IPS-18a (cell line): ENCODE measurements at regions not wholly inside any gene's neighbourhood (a gene's known extent, or its start where the extent isn't known, plus 50 kb on each side); places are given as distances from the start of the nearest gene placed in this dataset.
"Not testable (repeated sequence)": the region's sequence is repeated elsewhere in the genome, so short reads cannot be mapped to it uniquely, and the experiment has no call there.

Experiments
- H3K27ac ChIP-seq: one replicate; pipeline ENCODE4 v1.5.1; 2013; ENCODE audit warnings: low read length
- H3K27me3 ChIP-seq: one replicate; pipeline ENCODE4 v1.6.1; 2013; ENCODE audit warnings: mild to moderate bottlenecking, low read length; ENCODE audit not compliant: control insufficient read depth, insufficient read depth
- H3K36me3 ChIP-seq: one replicate; pipeline ENCODE4 v1.6.1; 2013; ENCODE audit warnings: low read depth, low read length; ENCODE audit not compliant: control insufficient read depth
- H3K4me1 ChIP-seq: one replicate; pipeline ENCODE4 v1.6.1; 2013; ENCODE audit warnings: low read depth, low read length; ENCODE audit not compliant: control insufficient read depth
- H3K4me3 ChIP-seq: one replicate; pipeline ENCODE4 v1.5.1; 2013; ENCODE audit warnings: low read length
- H3K9ac ChIP-seq: one replicate; pipeline ENCODE4 v1.6.1; 2013; ENCODE audit warnings: mild to moderate bottlenecking, low read length, moderate library complexity
- H3K9me3 ChIP-seq: one replicate; pipeline ENCODE4 v1.6.1; 2013; ENCODE audit warnings: low read depth, low read length; ENCODE audit not compliant: control insufficient read depth

DNA sequence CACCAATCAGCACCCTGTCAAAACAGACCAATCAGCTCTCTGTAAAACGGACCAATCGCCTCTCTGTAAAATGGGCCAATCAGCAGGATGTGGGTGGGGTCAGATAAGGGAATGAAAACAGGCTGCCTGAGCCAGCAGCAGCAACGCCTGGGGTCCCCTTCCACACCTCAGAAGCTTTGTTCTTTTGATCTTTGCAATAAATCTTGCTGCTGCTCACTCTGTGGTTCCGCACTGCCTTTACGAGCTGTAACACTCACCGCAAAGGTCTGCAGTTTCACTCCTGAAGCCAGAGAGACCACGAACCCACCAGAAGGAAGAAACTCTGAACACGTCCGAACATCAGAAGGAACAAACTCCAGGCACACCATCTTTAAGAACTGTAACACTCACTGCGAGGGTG, 251.4 kb downstream of the ZIC4 start:
- H3K4me3 ChIP-seq, H3K27me3 ChIP-seq, H3K4me1 ChIP-seq, H3K27ac ChIP-seq, H3K9me3 ChIP-seq, H3K36me3 ChIP-seq, H3K9ac ChIP-seq: not testable (repeated sequence)

DNA sequence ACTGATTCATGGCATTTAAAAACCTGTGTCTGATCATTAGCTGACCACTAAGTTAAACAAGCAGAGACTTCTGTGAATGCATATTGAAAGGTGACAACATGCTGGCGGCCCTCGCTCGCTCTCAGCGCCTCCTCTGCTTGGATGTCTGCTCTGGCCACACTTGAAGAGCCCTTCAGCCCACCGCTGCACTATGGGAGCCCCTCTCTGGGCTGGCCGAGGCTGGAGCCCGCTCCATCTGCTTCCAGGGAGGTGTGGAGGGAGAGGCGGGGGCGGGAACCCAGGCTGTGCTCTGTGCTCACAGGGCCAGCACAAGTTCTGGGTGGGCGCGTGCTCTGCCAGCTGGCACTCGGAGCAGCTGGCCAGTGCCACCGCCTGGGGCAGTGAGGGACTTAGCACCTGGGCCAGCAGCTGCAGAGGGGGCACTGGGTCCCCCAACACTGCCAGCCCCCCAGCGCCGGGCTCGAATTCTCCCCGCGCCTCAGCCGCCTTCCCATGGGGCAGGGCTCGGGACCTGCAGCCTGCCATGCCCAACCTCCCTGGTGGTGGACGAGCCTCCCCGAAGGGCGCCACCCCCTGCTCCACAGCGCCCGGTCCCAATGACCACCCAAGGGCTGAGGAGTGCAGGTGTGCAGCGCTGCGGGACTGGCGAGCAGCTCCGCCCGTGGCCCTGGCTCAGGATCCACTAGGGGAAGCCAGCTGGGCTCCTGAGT, 252.4 kb downstream of the ZIC4 start:
- Histone ChIP-seq H3K27me3 (no peaks in the 10 kb centered on the region), H3K9me3 (no peaks in the 10 kb centered on the region), H3K4me1 (no peaks in the 10 kb centered on the region), H3K36me3 (no peaks in the 10 kb centered on the region), H3K27ac (no peak overlapping the region), H3K9ac (no peak overlapping the region), H3K4me3 (no peak overlapping the region)

- Histone ChIP-seq H3K27ac (no peak overlapping the region), H3K27me3 (no peaks in the 10 kb centered on the region), H3K36me3 (no peaks in the 10 kb centered on the region), H3K4me1 (no peaks in the 10 kb centered on the region), H3K9ac (no peak overlapping the region), H3K9me3 (no peaks in the 10 kb centered on the region), H3K4me3 (no peak overlapping the region)
Measured at GRCh38 chr3:147152476-147152875, 253.9 kb downstream of the ZIC4 start.

DNA sequence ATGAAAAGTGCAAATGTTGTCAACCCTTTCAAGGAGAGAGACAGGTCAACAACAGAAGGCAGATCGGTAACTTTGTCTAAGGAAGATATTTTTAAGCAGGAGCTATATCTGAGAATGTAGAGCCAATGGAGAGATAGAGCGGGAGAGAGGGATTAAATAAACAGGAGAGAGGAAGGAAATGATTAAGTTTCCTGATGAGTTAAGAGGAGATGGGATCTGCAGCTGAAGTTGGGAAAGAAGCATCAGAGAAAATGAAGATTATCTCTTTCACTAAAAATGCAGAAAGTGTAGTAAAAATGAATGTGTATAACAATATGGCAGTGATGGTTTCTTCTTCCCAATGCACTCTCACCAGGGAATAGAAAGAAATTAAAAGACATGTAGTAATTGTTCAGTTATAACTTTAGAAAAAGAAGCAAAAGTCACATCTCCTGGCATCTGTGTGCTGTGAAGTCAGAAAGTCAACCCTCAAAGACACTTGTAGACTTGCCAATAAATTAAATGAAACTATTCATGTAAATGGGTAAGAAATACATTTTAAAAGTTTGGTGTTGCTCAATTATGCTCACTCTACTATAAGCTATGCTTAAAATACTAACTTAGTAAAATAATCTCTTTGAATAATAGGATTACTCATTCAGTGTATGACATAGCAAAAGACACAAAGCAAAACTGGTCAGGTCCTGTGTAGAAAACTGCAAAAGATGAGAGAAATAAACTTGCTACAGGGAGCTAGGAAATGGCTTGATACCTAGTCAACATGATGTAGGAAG, 264.6 kb downstream of the ZIC4 start:
- Histone ChIP-seq H3K27ac (no peak overlapping the region), H3K9me3 (no peaks in the 10 kb centered on the region), H3K9ac (no peak overlapping the region), H3K27me3 (no peaks in the 10 kb centered on the region), H3K4me3 (no peak overlapping the region), H3K36me3 (no peaks in the 10 kb centered on the region), H3K4me1 (no peaks in the 10 kb centered on the region)

DNA sequence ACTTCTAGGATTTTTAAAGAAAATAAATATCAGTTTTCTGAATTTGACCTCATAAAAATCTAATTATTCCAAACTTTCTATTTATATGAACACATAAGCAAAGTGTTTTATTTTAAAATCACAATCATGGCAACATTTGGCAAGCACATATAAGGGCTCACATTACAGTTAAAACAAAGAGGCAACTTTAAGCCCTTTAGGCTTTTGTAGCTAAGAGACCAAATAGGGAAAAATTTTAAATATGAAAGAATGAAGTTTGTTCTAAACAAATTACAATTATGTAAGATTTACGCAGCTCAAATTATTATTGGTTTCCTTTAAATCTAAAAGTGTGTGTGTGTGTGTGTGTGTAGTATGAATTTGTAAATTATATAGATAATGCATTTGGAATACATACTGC, 267.0 kb downstream of the ZIC4 start:
- no peaks in the 10 kb centered on the region for H3K27me3 ChIP-seq
- no peaks in the 10 kb centered on the region for H3K36me3 ChIP-seq
- H3K27ac ChIP-seq = no peak overlapping the region
- H3K4me3 ChIP-seq = no peak overlapping the region
- H3K9me3 ChIP-seq = no peaks in the 10 kb centered on the region
- H3K9ac ChIP-seq = no peak overlapping the region
- no peaks in the 10 kb centered on the region for H3K4me1 ChIP-seq

GRCh38 chr3:147132168-147132567, 274.2 kb downstream of the ZIC4 start:
- Histone ChIP-seq H3K27me3 (no peaks in the 10 kb centered on the region), H3K4me1 (no peaks in the 10 kb centered on the region), H3K36me3 (no peaks in the 10 kb centered on the region), H3K9me3 (no peaks in the 10 kb centered on the region), H3K27ac (no peak overlapping the region), H3K9ac (no peak overlapping the region), H3K4me3 (no peak overlapping the region)

DNA sequence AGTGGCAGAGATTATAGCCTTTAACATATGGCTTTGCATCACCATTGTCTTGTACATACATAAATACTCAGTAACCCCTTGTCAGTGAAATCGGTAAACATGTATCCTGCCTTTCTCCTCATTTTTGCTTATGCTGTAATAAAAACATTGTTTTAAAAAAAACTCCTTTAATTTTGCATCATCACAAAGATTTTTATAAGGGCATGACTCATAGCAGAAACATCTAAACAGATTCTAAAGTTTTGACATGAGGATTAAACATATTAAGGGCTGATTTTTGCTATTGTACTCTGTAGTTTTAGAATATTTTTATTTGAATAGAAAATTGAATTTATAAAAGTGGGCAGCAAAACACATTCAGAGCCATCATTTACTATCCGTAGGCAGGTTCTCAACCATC, 275.9 kb downstream of the ZIC4 start:
- H3K36me3 ChIP-seq = no peaks in the 10 kb centered on the region
- no peaks in the 10 kb centered on the region for H3K4me1 ChIP-seq
- no peak overlapping the region for H3K27ac ChIP-seq
- H3K9ac ChIP-seq = no peak overlapping the region
- H3K9me3 ChIP-seq = no peaks in the 10 kb centered on the region
- no peaks in the 10 kb centered on the region for H3K27me3 ChIP-seq
- H3K4me3 ChIP-seq = no peak overlapping the region

DNA sequence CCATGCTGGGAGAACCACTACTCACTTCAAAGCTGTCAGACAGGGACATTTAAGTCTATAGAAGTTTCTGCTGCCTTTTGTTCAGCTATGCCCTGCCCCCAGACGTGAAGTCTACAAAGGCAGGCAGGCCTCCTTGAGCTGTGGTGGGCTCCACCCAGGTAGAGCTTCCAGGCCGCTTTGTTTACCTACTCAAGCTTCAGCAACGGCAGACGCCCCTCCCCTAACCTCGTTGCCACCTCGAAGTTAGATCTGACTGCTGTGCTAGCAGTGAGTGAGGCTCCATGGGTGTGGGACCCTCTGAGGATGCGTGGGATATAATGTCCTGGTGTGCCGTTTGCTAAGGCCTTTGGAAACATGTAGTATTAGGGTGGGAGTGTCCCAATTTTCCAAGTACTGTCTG, 276.7 kb downstream of the ZIC4 start:
- Histone ChIP-seq H3K4me1 (no peaks in the 10 kb centered on the region), H3K4me3 (no peak overlapping the region), H3K27me3 (no peaks in the 10 kb centered on the region), H3K36me3 (no peaks in the 10 kb centered on the region), H3K9me3 (no peaks in the 10 kb centered on the region), H3K9ac (no peak overlapping the region), H3K27ac (no peak overlapping the region)

GRCh38 chr3:147122350-147122749, 284.0 kb downstream of the ZIC4 start:
- H3K36me3 ChIP-seq = no peaks in the 10 kb centered on the region
- no peaks in the 10 kb centered on the region for H3K4me1 ChIP-seq

DNA sequence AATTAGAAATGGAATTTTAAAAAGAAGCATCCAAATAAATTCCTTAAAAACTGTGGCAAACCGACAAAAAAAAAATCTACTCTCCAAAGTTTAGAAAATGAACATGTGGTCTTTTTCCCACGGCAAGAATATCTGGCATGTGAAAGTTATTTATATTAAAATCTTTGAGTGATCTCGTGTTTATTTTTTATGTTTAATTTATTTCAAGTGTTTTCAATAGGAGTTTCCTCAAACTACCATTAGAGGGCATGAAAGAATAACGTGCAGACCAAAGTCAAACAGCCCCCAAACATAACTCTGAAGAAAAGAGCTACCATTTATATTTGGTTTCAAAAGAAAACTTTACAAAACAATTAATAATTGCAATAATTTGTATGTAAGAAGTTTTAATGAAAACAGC, 286.4 kb downstream of the ZIC4 start:
- H3K27me3 ChIP-seq = no peaks in the 10 kb centered on the region
- no peaks in the 10 kb centered on the region for H3K9me3 ChIP-seq
- no peaks in the 10 kb centered on the region for H3K36me3 ChIP-seq
- H3K27ac ChIP-seq = no peak overlapping the region
- no peak overlapping the region for H3K4me3 ChIP-seq
- no peaks in the 10 kb centered on the region for H3K4me1 ChIP-seq
- no peak overlapping the region for H3K9ac ChIP-seq

More at GRCh38 chr3:147122350-147122749, 284.0 kb downstream of the ZIC4 start:
- no peak overlapping the region for H3K27ac ChIP-seq
- no peak overlapping the region for H3K9ac ChIP-seq
- H3K9me3 ChIP-seq = no peaks in the 10 kb centered on the region
- no peaks in the 10 kb centered on the region for H3K27me3 ChIP-seq
- no peak overlapping the region for H3K4me3 ChIP-seq

DNA sequence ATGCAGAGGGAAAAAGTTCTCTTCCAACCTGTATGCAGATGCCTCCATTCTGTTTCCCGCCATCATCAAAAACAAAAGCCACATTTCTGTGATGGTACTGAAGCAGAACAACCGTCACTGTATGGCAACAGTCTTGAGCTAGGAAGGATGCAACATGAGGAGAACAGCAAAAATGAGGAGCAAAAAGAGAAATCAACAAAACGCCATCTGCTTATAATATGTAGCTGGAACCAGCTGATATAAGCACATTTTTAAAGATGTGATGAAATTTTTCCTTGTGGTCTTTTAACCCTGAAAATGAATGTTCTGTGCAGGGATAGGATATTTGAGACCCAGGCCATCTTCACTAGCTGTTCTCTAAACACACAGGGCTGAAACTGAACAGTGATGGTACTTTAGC, 287.0 kb downstream of the ZIC4 start:
- no peaks in the 10 kb centered on the region for H3K27me3 ChIP-seq

DNA sequence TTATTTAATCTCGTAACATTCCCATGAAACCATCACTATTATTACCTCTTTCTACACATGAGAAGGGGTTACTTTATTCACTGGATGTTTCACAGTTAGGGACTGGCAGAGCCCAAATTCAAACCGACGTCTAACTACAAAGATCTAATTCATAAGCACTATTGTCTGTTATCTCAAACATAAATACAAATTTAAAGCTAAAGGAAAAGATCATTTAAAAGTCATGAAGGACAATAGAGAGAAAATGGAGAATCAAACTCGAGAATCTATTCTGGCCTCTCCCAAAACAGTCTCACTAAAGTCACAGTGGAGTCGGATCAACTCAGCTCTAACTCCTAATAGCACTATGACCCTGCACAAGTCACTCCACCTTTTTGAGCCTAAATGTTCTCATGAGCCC, 287.7 kb downstream of the ZIC4 start:
- Histone ChIP-seq H3K9me3 (no peaks in the 10 kb centered on the region), H3K27ac (no peak overlapping the region), H3K4me3 (no peak overlapping the region), H3K27me3 (no peaks in the 10 kb centered on the region), H3K36me3 (no peaks in the 10 kb centered on the region), H3K4me1 (no peaks in the 10 kb centered on the region), H3K9ac (no peak overlapping the region)

More for the DNA sequence above, 287.0 kb downstream of the ZIC4 start:
- Histone ChIP-seq H3K4me3 (no peak overlapping the region), H3K9me3 (no peaks in the 10 kb centered on the region), H3K27ac (no peak overlapping the region), H3K9ac (no peak overlapping the region), H3K4me1 (no peaks in the 10 kb centered on the region), H3K36me3 (no peaks in the 10 kb centered on the region)
